Mesenchymal stem cell (in vitro differentiated cells and primary cell): ENCODE measurements at regions not wholly inside any gene's neighbourhood (a gene's known extent, or its start where the extent isn't known, plus 50 kb on each side); places are given as distances from the start of the nearest gene placed in this dataset.
A peak's percentile ranks its signal among the peaks of the same experiment; 100 is the strongest.

Source experiments
- DNase-seq: peaks from one replicate; pipeline ENCODE4 v3.0.0-alpha.2; 2013
- H2AFZ ChIP-seq: one replicate; pipeline ENCODE4 v1.6.1; 2013; ENCODE audit warnings: low read depth, mild to moderate bottlenecking, control low read depth, inconsistent platforms, low read length, moderate library complexity
- H2AK5ac ChIP-seq: 2 replicates; pipeline ENCODE4 v1.6.1; 2013; ENCODE audit warnings: low read length, moderate library complexity, mild to moderate bottlenecking, inconsistent platforms; ENCODE audit not compliant: severe bottlenecking
- H2BK120ac ChIP-seq: one replicate; pipeline ENCODE4 v1.6.1; 2013; ENCODE audit warnings: low read depth, mild to moderate bottlenecking, inconsistent platforms, low read length, moderate library complexity
- H2BK12ac ChIP-seq, 2 experiments: one replicate each; pipeline ENCODE4 v1.6.1; 2013; ENCODE audit warnings: inconsistent platforms in 2 of 2, low read length in 2 of 2, mild to moderate bottlenecking in 2 of 2, moderate library complexity in 2 of 2, control low read depth in 1 of 2
- H2BK15ac ChIP-seq: one replicate; pipeline ENCODE4 v1.6.1; 2013; ENCODE audit warnings: mild to moderate bottlenecking, low read depth, inconsistent platforms; ENCODE audit not compliant: poor library complexity, severe bottlenecking
- H2BK5ac ChIP-seq: 2 replicates; pipeline ENCODE4 v1.6.1; 2013; ENCODE audit warnings: low read depth, mild to moderate bottlenecking, low read length, control low read depth, inconsistent platforms; ENCODE audit not compliant: poor library complexity, severe bottlenecking
- H3K14ac ChIP-seq, 2 experiments: one replicate each; pipeline ENCODE4 v1.6.1; 2013; ENCODE audit warnings: inconsistent platforms in 2 of 2, low read length in 2 of 2, control low read depth in 1 of 2, mild to moderate bottlenecking in 1 of 2, moderate library complexity in 1 of 2
- H3K18ac ChIP-seq, 2 experiments: one replicate each; pipeline ENCODE4 v1.6.1; 2013; ENCODE audit warnings: inconsistent platforms in 2 of 2, low read length in 2 of 2, control low read depth in 1 of 2, low read depth in 1 of 2, mild to moderate bottlenecking in 1 of 2
- H3K23ac ChIP-seq, 2 experiments: one replicate each; pipeline ENCODE4 v1.6.1; 2013; ENCODE audit warnings: inconsistent platforms in 2 of 2, low read length in 2 of 2, mild to moderate bottlenecking in 2 of 2, moderate library complexity in 2 of 2, control low read depth in 1 of 2
- H3K27ac ChIP-seq: 2 replicates; pipeline ENCODE4 v1.5.1; 2013; ENCODE audit warnings: mild to moderate bottlenecking, moderate library complexity, low read length, control low read depth, inconsistent platforms; ENCODE audit not compliant: poor library complexity, severe bottlenecking
- H3K27me3 ChIP-seq, 2 experiments: 2 replicates each; pipeline versions ENCODE4 v1.6.1 to v1.7.0; 2013; ENCODE audit warnings: low read length in 2 of 2, mild to moderate bottlenecking in 2 of 2, moderate library complexity in 2 of 2, control low read depth in 1 of 2, inconsistent platforms in 1 of 2; ENCODE audit not compliant: control insufficient read depth in 1 of 2, insufficient read depth in 1 of 2
- H3K36me3 ChIP-seq, 2 experiments: 2 replicates each; pipeline versions ENCODE4 v1.6.1 to v1.7.0; 2013; ENCODE audit warnings: low read length in 2 of 2, control low read depth in 1 of 2, inconsistent platforms in 1 of 2, low read depth in 1 of 2, mild to moderate bottlenecking in 1 of 2; ENCODE audit not compliant: insufficient read depth in 2 of 2, control insufficient read depth in 1 of 2
- H3K4ac ChIP-seq, 2 experiments: one replicate each; pipeline ENCODE4 v1.6.1; 2013; ENCODE audit warnings: inconsistent platforms in 2 of 2, low read length in 2 of 2, mild to moderate bottlenecking in 2 of 2, moderate library complexity in 2 of 2, control low read depth in 1 of 2, low read depth in 1 of 2
- H3K4me1 ChIP-seq: 2 replicates; pipeline ENCODE4 v1.6.1; 2013; ENCODE audit warnings: low read depth, low read length, control low read depth; ENCODE audit not compliant: control insufficient read depth, insufficient read depth
- H3K4me2 ChIP-seq: 2 replicates; pipeline ENCODE4 v1.6.1; 2013; ENCODE audit warnings: low read length, mild to moderate bottlenecking, inconsistent platforms; ENCODE audit not compliant: poor library complexity, severe bottlenecking
- H3K4me3 ChIP-seq, 2 experiments: 2 replicates each; pipeline versions ENCODE4 v1.5.1 to v1.7.0; 2013; ENCODE audit warnings: low read length in 2 of 2, mild to moderate bottlenecking in 2 of 2, control low read depth in 1 of 2, low read depth in 1 of 2; ENCODE audit not compliant: insufficient read depth in 1 of 2
- H3K79me1 ChIP-seq: replicated peaks from 2 replicates; pipeline ENCODE4 v1.6.1; 2013; ENCODE audit warnings: mild to moderate bottlenecking, control low read depth, low read length, inconsistent platforms; ENCODE audit not compliant: poor library complexity, severe bottlenecking
- H3K9ac ChIP-seq: 2 replicates; pipeline ENCODE4 v1.7.0; 2013; ENCODE audit warnings: mild to moderate bottlenecking, low read length, moderate library complexity
- H3K9me3 ChIP-seq: 2 replicates; pipeline ENCODE4 v1.7.0; 2013; ENCODE audit warnings: mild to moderate bottlenecking, low read length; ENCODE audit not compliant: control insufficient read depth
- H4K8ac ChIP-seq: one replicate; pipeline ENCODE4 v1.6.1; 2013; ENCODE audit warnings: inconsistent platforms, mild to moderate bottlenecking, low read length, moderate library complexity
- H4K91ac ChIP-seq: one replicate; pipeline ENCODE4 v1.6.1; 2013; ENCODE audit warnings: mild to moderate bottlenecking, low read length, inconsistent platforms
- WGBS: methylation state at CpG from one replicate; pipeline ENCODE4 v1.1.7; 2013; ENCODE audit warnings: mixed read lengths; 5-methylcytosine and 5-hydroxymethylcytosine counted together

DNA sequence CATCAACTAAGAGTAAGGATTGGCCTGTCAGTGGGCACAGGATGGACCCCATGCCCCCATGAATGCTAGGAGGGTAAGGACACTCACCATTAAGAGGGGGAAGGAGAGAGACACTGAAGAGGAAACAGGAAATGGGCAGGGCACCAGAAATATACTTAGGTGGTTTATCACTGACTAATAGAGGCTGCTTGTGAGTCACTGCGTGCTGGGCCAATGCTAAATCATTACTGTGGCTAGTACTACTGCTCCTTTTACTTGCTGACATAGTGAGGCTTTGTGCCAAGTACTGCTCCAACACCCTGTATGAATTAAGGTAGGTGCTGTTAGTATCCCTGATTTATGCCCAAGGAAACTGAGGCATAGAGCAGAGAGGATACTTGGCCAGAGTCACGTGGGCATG lies 130.4 kb upstream of the FRMPD4 start:
- Histone ChIP-seq H3K4ac (no peak overlapping the region), H2BK120ac (no peak overlapping the region), H3K4me3 (no peak overlapping the region), H3K9ac (no peak overlapping the region), H3K23ac (no peak overlapping the region), H2BK12ac (peak overlapping the region; percentile 42 to 54), H3K79me1 (no peaks in the 10 kb centered on the region), H4K8ac (no peak overlapping the region), H3K9me3 (no peaks in the 10 kb centered on the region), H2BK5ac (no peak overlapping the region), H3K4me1 (peaks cover 2% of the 10 kb centered on the region), H3K14ac (no peak overlapping the region), H2AFZ (no peak overlapping the region), H4K91ac (no peak overlapping the region), H2AK5ac (no peak overlapping the region), H2BK15ac (no peak overlapping the region), H3K4me2 (no peak overlapping the region), H3K27me3 (no peaks in the 10 kb centered on the region), H3K27ac (peak overlapping the region; percentile 51), H3K18ac (peak overlapping the region in 1 of 2 experiments; percentile 21), H3K36me3 (no peaks in the 10 kb centered on the region)
- peak; percentile 71 for DNase-seq
- WGBS: 35% methylated on average over 2 of the region's 2 CpGs

DNA sequence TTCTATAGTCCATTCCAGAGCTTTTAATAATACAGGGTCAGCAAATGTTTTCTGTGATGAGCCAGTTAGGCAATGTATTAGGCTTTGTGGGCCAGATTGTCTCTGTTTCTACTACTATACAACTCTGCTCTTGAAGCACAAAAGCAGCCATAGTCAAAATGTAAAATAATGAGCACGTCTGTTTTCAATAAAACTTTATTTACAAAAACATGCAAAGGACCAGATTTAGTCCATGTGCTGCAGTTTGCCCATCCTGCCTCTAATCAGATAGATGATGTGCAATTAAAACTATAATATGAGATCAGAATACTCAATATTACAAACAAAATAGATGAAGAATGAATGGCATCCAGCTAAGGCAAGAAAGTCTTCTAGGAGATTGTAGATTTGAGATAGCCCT lies 127.8 kb upstream of the FRMPD4 start:
- H3K36me3 ChIP-seq: no peaks in the 10 kb centered on the region

DNA sequence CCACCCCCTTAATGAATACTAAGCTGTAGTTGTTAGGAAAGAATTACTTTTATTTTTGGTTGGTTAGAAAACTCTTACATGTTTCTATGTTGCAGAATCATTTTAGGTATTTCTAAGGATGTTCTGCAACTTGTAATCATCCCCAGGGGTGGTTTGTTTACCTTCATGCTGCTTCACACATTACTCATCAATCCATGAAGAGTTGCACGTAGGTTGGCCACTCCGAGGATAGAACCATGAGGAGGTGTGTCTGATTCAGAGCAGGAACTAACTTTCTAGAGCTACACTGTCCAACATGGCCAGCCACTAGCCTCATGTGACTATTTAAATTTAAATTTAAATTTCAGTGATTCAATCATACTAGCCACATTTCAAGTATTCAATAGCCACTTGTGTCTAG lies 127.2 kb upstream of the FRMPD4 start:
- no peak overlapping the region for H4K8ac ChIP-seq
- H2BK15ac ChIP-seq: no peak overlapping the region
- no peak overlapping the region for H2BK120ac ChIP-seq
- H3K36me3 ChIP-seq: no peaks in the 10 kb centered on the region
- H3K79me1 ChIP-seq: no peaks in the 10 kb centered on the region
- H3K27me3 ChIP-seq: no peaks in the 10 kb centered on the region
- DNase-seq: peak; percentile 69
- H3K27ac ChIP-seq: no peak overlapping the region
- H3K4me3 ChIP-seq: no peak overlapping the region
- no peak overlapping the region for H2BK12ac ChIP-seq
- no CpG with 5 or more reads among the region's 2 CpGs for WGBS
- H3K4me1 ChIP-seq: peaks cover 2% of the 10 kb centered on the region
- no peak overlapping the region for H3K18ac ChIP-seq
- no peak overlapping the region for H2BK5ac ChIP-seq
- H2AFZ ChIP-seq: no peak overlapping the region
- no peak overlapping the region for H3K9ac ChIP-seq
- no peak overlapping the region for H3K14ac ChIP-seq
- no peak overlapping the region for H3K4ac ChIP-seq
- H3K23ac ChIP-seq: no peak overlapping the region
- no peak overlapping the region for H2AK5ac ChIP-seq
- no peak overlapping the region for H3K4me2 ChIP-seq
- H4K91ac ChIP-seq: no peak overlapping the region
- H3K9me3 ChIP-seq: no peaks in the 10 kb centered on the region

More for the DNA sequence above, 127.8 kb upstream of the FRMPD4 start:
- Histone ChIP-seq H3K79me1 (no peaks in the 10 kb centered on the region), H3K27me3 (no peaks in the 10 kb centered on the region), H3K23ac (no peak overlapping the region), H4K91ac (no peak overlapping the region), H4K8ac (no peak overlapping the region), H3K27ac (no peak overlapping the region), H2BK120ac (no peak overlapping the region), H2AK5ac (no peak overlapping the region), H3K18ac (no peak overlapping the region), H2BK5ac (no peak overlapping the region), H2BK12ac (no peak overlapping the region), H3K14ac (no peak overlapping the region), H3K4ac (no peak overlapping the region), H2AFZ (no peak overlapping the region), H3K9ac (no peak overlapping the region), H3K4me2 (no peak overlapping the region), H2BK15ac (no peak overlapping the region), H3K4me3 (no peak overlapping the region), H3K9me3 (no peaks in the 10 kb centered on the region), H3K4me1 (peaks cover 2% of the 10 kb centered on the region)
- no CpG with 5 or more reads among the region's 1 CpG for WGBS
- DNase-seq: no peak

DNA sequence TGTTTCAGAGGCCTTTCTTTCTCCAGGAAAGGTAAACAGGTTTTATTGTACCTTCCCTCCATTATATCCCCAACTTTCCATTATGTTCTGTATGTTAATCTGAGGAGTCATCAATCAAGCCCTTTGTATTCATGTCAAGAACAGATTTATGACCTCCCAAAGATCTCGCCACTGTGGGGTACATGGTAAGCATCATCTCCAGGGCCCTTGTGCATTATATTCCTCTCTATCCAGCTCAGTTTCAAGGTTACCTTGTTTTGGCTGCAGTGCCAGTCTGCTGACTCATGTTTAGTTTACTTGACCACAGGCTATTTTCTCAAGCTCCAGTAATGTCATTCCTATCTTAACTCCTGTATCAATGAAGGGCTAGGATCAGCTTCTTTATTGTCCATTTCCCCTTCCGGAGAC lies 125.1 kb upstream of the FRMPD4 start:
- no peak overlapping the region for H2BK5ac ChIP-seq
- no peaks in the 10 kb centered on the region for H3K9me3 ChIP-seq
- H3K27ac ChIP-seq: peak overlapping the region; percentile 19
- H3K36me3 ChIP-seq: no peaks in the 10 kb centered on the region
- no peak overlapping the region for H4K91ac ChIP-seq
- H2BK120ac ChIP-seq: no peak overlapping the region
- no peak overlapping the region for H3K4me3 ChIP-seq
- 0% methylated on average over 2 of the region's 2 CpGs for WGBS
- H2AFZ ChIP-seq: no peak overlapping the region
- no peak overlapping the region for H3K23ac ChIP-seq
- no peak overlapping the region for H4K8ac ChIP-seq
- no peak overlapping the region for H2AK5ac ChIP-seq
- H2BK15ac ChIP-seq: no peak overlapping the region
- no peak overlapping the region for H3K4ac ChIP-seq
- H3K9ac ChIP-seq: no peak overlapping the region
- no peak overlapping the region for H2BK12ac ChIP-seq
- no peak overlapping the region for H3K4me2 ChIP-seq
- no peaks in the 10 kb centered on the region for H3K79me1 ChIP-seq
- H3K18ac ChIP-seq: no peak overlapping the region
- no peak overlapping the region for H3K14ac ChIP-seq
- H3K27me3 ChIP-seq: no peaks in the 10 kb centered on the region
- no peaks in the 10 kb centered on the region for H3K4me1 ChIP-seq
- DNase-seq: peak; percentile 59
